Renal pelvis (tissue), 1 donor: ENCODE measurements at regions not wholly inside any gene's neighbourhood (a gene's known extent, or its start where the extent isn't known, plus 50 kb on each side); places are given as distances from the start of the nearest gene placed in this dataset.

Experiments
- DNase-seq: peaks from one replicate; pipeline ENCODE4 v3.0.0-alpha.2; 2013

GRCh38 chr4:187577941-187578480, 417.6 kb upstream of the ZFP42 start:
- no peak for DNase-seq

- no peak for DNase-seq
Observed at GRCh38 chr4:187586892-187587291, 408.7 kb upstream of the ZFP42 start.

GRCh38 chr4:187598196-187598595, 397.4 kb upstream of the ZFP42 start:
- no peak for DNase-seq

- DNase-seq: no peak
Observed at GRCh38 chr4:187602339-187603092, 393.1 kb upstream of the ZFP42 start.

- DNase-seq: no peak
Observed at GRCh38 chr4:187603093-187604025, 392.2 kb upstream of the ZFP42 start.

- no peak for DNase-seq
Observed at GRCh38 chr4:187604984-187605383, 390.6 kb upstream of the ZFP42 start.

- no peak for DNase-seq
Observed at GRCh38 chr4:187606581-187606980, 389.0 kb upstream of the ZFP42 start.

GRCh38 chr4:187608001-187608421, 387.6 kb upstream of the ZFP42 start:
- no peak for DNase-seq

- peak; percentile 16 for DNase-seq
Observed at GRCh38 chr4:187612301-187612700, 383.3 kb upstream of the ZFP42 start.

- DNase-seq: no peak
Observed at GRCh38 chr4:187613089-187613839, 382.3 kb upstream of the ZFP42 start.

- no peak for DNase-seq
Observed at GRCh38 chr4:187615972-187616371, 379.6 kb upstream of the ZFP42 start.

- DNase-seq: no peak
Observed at GRCh38 chr4:187617113-187617512, 378.5 kb upstream of the ZFP42 start.

- DNase-seq: no peak
Observed at GRCh38 chr4:187618701-187619281, 376.8 kb upstream of the ZFP42 start.

GRCh38 chr4:187619319-187619718, 376.3 kb upstream of the ZFP42 start:
- no peak for DNase-seq

- no peak for DNase-seq
Observed at GRCh38 chr4:187632260-187632995, 363.1 kb upstream of the ZFP42 start.

GRCh38 chr4:187633245-187633644, 362.3 kb upstream of the ZFP42 start:
- no peak for DNase-seq

GRCh38 chr4:187656959-187657358, 338.6 kb upstream of the ZFP42 start:
- no peak for DNase-seq

- DNase-seq: no peak
Observed at GRCh38 chr4:187663076-187663475, 332.5 kb upstream of the ZFP42 start.

GRCh38 chr4:187664011-187664410, 331.6 kb upstream of the ZFP42 start:
- DNase-seq: no peak

GRCh38 chr4:187665086-187665485, 330.5 kb upstream of the ZFP42 start:
- no peak for DNase-seq

- no peak for DNase-seq
Observed at GRCh38 chr4:187666034-187666433, 329.5 kb upstream of the ZFP42 start.
